ENCODE measurements at regions not wholly inside any gene's neighbourhood (a gene's known extent, or its start where the extent isn't known, plus 50 kb on each side); places are given as distances from the start of the nearest gene placed in this dataset.

GRCh38 chr5:105817914-105818313 is 1852.8 kb downstream of the EFNA5 start:
- Histone ChIP-seq H3K9me3 (ENCODE audit: low read length) (no peaks in the 10 kb centered on the region), H3K36me3 (ENCODE audit: insufficient read depth, low read length) (no peaks in the 10 kb centered on the region), H3K4me3 (ENCODE audit: low read length) (no peak overlapping the region), H3K27me3 (ENCODE audit: insufficient read depth, low read length, poor library complexity, severe bottlenecking) (no peaks in the 10 kb centered on the region), H3K4me1 (ENCODE audit: insufficient read depth, low read length) (no peaks in the 10 kb centered on the region), H3K27ac (ENCODE audit: low read depth, low read length) (no peak overlapping the region)
- Mint-ChIP-seq H3K4me1 (no peaks in the 10 kb centered on the region), H3K27ac (no peak overlapping the region), H3K4me3 (no peak overlapping the region), H3K36me3 (no peaks in the 10 kb centered on the region), H3K27me3 (no peaks in the 10 kb centered on the region), H3K9me3 (peaks cover 0 to 20% (median 0%) of the 10 kb centered on the region in 5 donors)
- no peak for DNase-seq
- ChIA-PET POLR2A (no interaction called here), CTCF (no interaction called here)

GRCh38 chr5:105817416-105817815 is 1853.3 kb downstream of the EFNA5 start:
- Histone ChIP-seq H3K9me3 (ENCODE audit: low read length) (no peaks in the 10 kb centered on the region), H3K4me1 (ENCODE audit: insufficient read depth, low read length) (no peaks in the 10 kb centered on the region), H3K27me3 (ENCODE audit: insufficient read depth, low read length, poor library complexity, severe bottlenecking) (no peaks in the 10 kb centered on the region), H3K4me3 (ENCODE audit: low read length) (no peak overlapping the region), H3K27ac (ENCODE audit: low read depth, low read length) (no peak overlapping the region), H3K36me3 (ENCODE audit: insufficient read depth, low read length) (no peaks in the 10 kb centered on the region)
- Mint-ChIP-seq H3K36me3 (no peaks in the 10 kb centered on the region), H3K27ac (no peak overlapping the region), H3K9me3 (peaks cover 0 to 20% (median 0%) of the 10 kb centered on the region in 5 donors), H3K4me1 (no peaks in the 10 kb centered on the region), H3K27me3 (no peaks in the 10 kb centered on the region), H3K4me3 (no peak overlapping the region)
- no peak for DNase-seq
- POLR2A ChIA-PET: no interaction called here
- CTCF ChIA-PET: no interaction called here

GRCh38 chr5:105816961-105817360 is 1853.8 kb downstream of the EFNA5 start:
- Mint-ChIP-seq H3K4me3 (no peak overlapping the region), H3K27me3 (no peaks in the 10 kb centered on the region), H3K36me3 (no peaks in the 10 kb centered on the region), H3K27ac (no peak overlapping the region), H3K4me1 (no peaks in the 10 kb centered on the region), H3K9me3 (peaks cover 0 to 20% (median 0%) of the 10 kb centered on the region in 5 donors)
- DNase-seq: no peak
- no peaks in the 10 kb centered on the region for H3K36me3 ChIP-seq (ENCODE audit: insufficient read depth, low read length)
- H3K9me3 ChIP-seq (ENCODE audit: low read length): no peaks in the 10 kb centered on the region
- no peaks in the 10 kb centered on the region for H3K4me1 ChIP-seq (ENCODE audit: insufficient read depth, low read length)
- no peak overlapping the region for H3K4me3 ChIP-seq (ENCODE audit: low read length)
- no peaks in the 10 kb centered on the region for H3K27me3 ChIP-seq (ENCODE audit: insufficient read depth, low read length, poor library complexity, severe bottlenecking)
- no peak overlapping the region for H3K27ac ChIP-seq (ENCODE audit: low read depth, low read length)
- ChIA-PET CTCF (no interaction called here), POLR2A (no interaction called here)

- ChIA-PET CTCF (no interaction called here), POLR2A (no interaction called here)
- no peak overlapping the region for H3K27ac Mint-ChIP-seq
- no peaks in the 10 kb centered on the region for H3K4me1 Mint-ChIP-seq
- H3K9me3 Mint-ChIP-seq: peaks cover 0 to 36% (median 10%) of the 10 kb centered on the region in 5 donors
- Histone ChIP-seq H3K4me1 (ENCODE audit: insufficient read depth, low read length) (no peaks in the 10 kb centered on the region), H3K4me3 (ENCODE audit: low read length) (no peak overlapping the region), H3K27me3 (ENCODE audit: insufficient read depth, low read length, poor library complexity, severe bottlenecking) (no peaks in the 10 kb centered on the region), H3K36me3 (ENCODE audit: insufficient read depth, low read length) (no peaks in the 10 kb centered on the region), H3K9me3 (ENCODE audit: low read length) (no peaks in the 10 kb centered on the region), H3K27ac (ENCODE audit: low read depth, low read length) (no peak overlapping the region)
- DNase-seq: no peak
- H3K4me3 Mint-ChIP-seq: no peak overlapping the region
- H3K36me3 Mint-ChIP-seq: no peaks in the 10 kb centered on the region
- no peaks in the 10 kb centered on the region for H3K27me3 Mint-ChIP-seq
Observed at GRCh38 chr5:105812304-105812703, 1858.4 kb downstream of the EFNA5 start.

- H3K9me3 ChIP-seq (ENCODE audit: low read length): no peaks in the 10 kb centered on the region
- ChIA-PET POLR2A (no interaction called here), CTCF (no interaction called here)
- no peaks in the 10 kb centered on the region for H3K36me3 ChIP-seq (ENCODE audit: insufficient read depth, low read length)
- no peak for DNase-seq
- H3K4me1 ChIP-seq (ENCODE audit: insufficient read depth, low read length): no peaks in the 10 kb centered on the region
- H3K27ac Mint-ChIP-seq: no peak overlapping the region
- H3K27me3 Mint-ChIP-seq: no peaks in the 10 kb centered on the region
- H3K27ac ChIP-seq (ENCODE audit: low read depth, low read length): no peak overlapping the region
- H3K9me3 Mint-ChIP-seq: peaks cover 11 to 45% (median 13%) of the 10 kb centered on the region in 5 donors
- no peaks in the 10 kb centered on the region for H3K36me3 Mint-ChIP-seq
- H3K4me3 ChIP-seq (ENCODE audit: low read length): no peak overlapping the region
- H3K27me3 ChIP-seq (ENCODE audit: insufficient read depth, low read length, poor library complexity, severe bottlenecking): no peaks in the 10 kb centered on the region
- H3K4me3 Mint-ChIP-seq: no peak overlapping the region
- H3K4me1 Mint-ChIP-seq: no peaks in the 10 kb centered on the region
Observed at GRCh38 chr5:105807951-105808350, 1862.8 kb downstream of the EFNA5 start.

- H3K36me3 ChIP-seq (ENCODE audit: insufficient read depth, low read length): no peaks in the 10 kb centered on the region
- ChIA-PET POLR2A (no interaction called here), CTCF (no interaction called here)
- H3K9me3 Mint-ChIP-seq: peaks cover 11 to 45% (median 16%) of the 10 kb centered on the region in 5 donors
- no peak overlapping the region for H3K4me3 Mint-ChIP-seq
- no peak for DNase-seq
- no peaks in the 10 kb centered on the region for H3K36me3 Mint-ChIP-seq
- no peaks in the 10 kb centered on the region for H3K27me3 ChIP-seq (ENCODE audit: insufficient read depth, low read length, poor library complexity, severe bottlenecking)
- H3K4me1 ChIP-seq (ENCODE audit: insufficient read depth, low read length): no peaks in the 10 kb centered on the region
- no peak overlapping the region for H3K4me3 ChIP-seq (ENCODE audit: low read length)
- no peak overlapping the region for H3K27ac ChIP-seq (ENCODE audit: low read depth, low read length)
- no peak overlapping the region for H3K27ac Mint-ChIP-seq
- no peaks in the 10 kb centered on the region for H3K4me1 Mint-ChIP-seq
- no peaks in the 10 kb centered on the region for H3K27me3 Mint-ChIP-seq
- H3K9me3 ChIP-seq (ENCODE audit: low read length): no peaks in the 10 kb centered on the region
Observed at GRCh38 chr5:105807290-105807689, 1863.4 kb downstream of the EFNA5 start.

GRCh38 chr5:105806596-105806995 is 1864.1 kb downstream of the EFNA5 start:
- H3K9me3 ChIP-seq (ENCODE audit: low read length): no peaks in the 10 kb centered on the region
- CTCF ChIA-PET: no interaction called here
- H3K4me3 Mint-ChIP-seq: no peak overlapping the region
- DNase-seq: no peak
- POLR2A ChIA-PET: no interaction called here
- no peak overlapping the region for H3K27ac ChIP-seq (ENCODE audit: low read depth, low read length)
- peaks cover 11 to 52% (median 20%) of the 10 kb centered on the region in 5 donors for H3K9me3 Mint-ChIP-seq
- H3K36me3 Mint-ChIP-seq: peaks cover 0 to under 1% (median 0%) of the 10 kb centered on the region in 3 donors
- H3K27me3 Mint-ChIP-seq: no peaks in the 10 kb centered on the region
- no peaks in the 10 kb centered on the region for H3K4me1 ChIP-seq (ENCODE audit: insufficient read depth, low read length)
- H3K4me3 ChIP-seq (ENCODE audit: low read length): no peak overlapping the region
- H3K27ac Mint-ChIP-seq: no peak overlapping the region
- no peaks in the 10 kb centered on the region for H3K4me1 Mint-ChIP-seq
- no peaks in the 10 kb centered on the region for H3K27me3 ChIP-seq (ENCODE audit: insufficient read depth, low read length, poor library complexity, severe bottlenecking)
- H3K36me3 ChIP-seq (ENCODE audit: insufficient read depth, low read length): no peaks in the 10 kb centered on the region

- H3K4me3 Mint-ChIP-seq: no peak overlapping the region
- H3K36me3 ChIP-seq (ENCODE audit: insufficient read depth, low read length): no peaks in the 10 kb centered on the region
- H3K4me1 ChIP-seq (ENCODE audit: insufficient read depth, low read length): no peaks in the 10 kb centered on the region
- no peak overlapping the region for H3K27ac ChIP-seq (ENCODE audit: low read depth, low read length)
- no peaks in the 10 kb centered on the region for H3K9me3 ChIP-seq (ENCODE audit: low read length)
- no peak overlapping the region for H3K27ac Mint-ChIP-seq
- H3K4me1 Mint-ChIP-seq: no peaks in the 10 kb centered on the region
- H3K27me3 Mint-ChIP-seq: no peaks in the 10 kb centered on the region
- no peak overlapping the region for H3K4me3 ChIP-seq (ENCODE audit: low read length)
- no peak for DNase-seq
- no peaks in the 10 kb centered on the region for H3K27me3 ChIP-seq (ENCODE audit: insufficient read depth, low read length, poor library complexity, severe bottlenecking)
- ChIA-PET POLR2A (no interaction called here), CTCF (no interaction called here)
- H3K36me3 Mint-ChIP-seq: peaks cover 0 to 3% (median 0%) of the 10 kb centered on the region in 3 donors
- peaks cover 9 to 37% (median 17%) of the 10 kb centered on the region in 5 donors for H3K9me3 Mint-ChIP-seq
Observed at GRCh38 chr5:105803431-105803830, 1867.3 kb downstream of the EFNA5 start.

GRCh38 chr5:105794578-105794977 is 1876.2 kb downstream of the EFNA5 start:
- CTCF ChIA-PET: no interaction called here
- Mint-ChIP-seq H3K4me3 (no peak overlapping the region), H3K36me3 (no peaks in the 10 kb centered on the region), H3K9me3 (peaks cover 0 to 9% (median 5%) of the 10 kb centered on the region in 5 donors), H3K4me1 (no peaks in the 10 kb centered on the region), H3K27ac (no peak overlapping the region), H3K27me3 (no peaks in the 10 kb centered on the region)
- DNase-seq: no peak
- H3K4me1 ChIP-seq (ENCODE audit: insufficient read depth, low read length): no peaks in the 10 kb centered on the region
- no peak overlapping the region for H3K27ac ChIP-seq (ENCODE audit: low read depth, low read length)
- H3K36me3 ChIP-seq (ENCODE audit: insufficient read depth, low read length): no peaks in the 10 kb centered on the region
- no peaks in the 10 kb centered on the region for H3K27me3 ChIP-seq (ENCODE audit: insufficient read depth, low read length, poor library complexity, severe bottlenecking)
- POLR2A ChIA-PET: no interaction called here
- no peak overlapping the region for H3K4me3 ChIP-seq (ENCODE audit: low read length)
- H3K9me3 ChIP-seq (ENCODE audit: low read length): no peaks in the 10 kb centered on the region

Measured in CD8-positive, alpha-beta memory T cell (primary cell).